ENCODE measurements at regions not wholly inside any gene's neighbourhood (a gene's known extent, or its start where the extent isn't known, plus 50 kb on each side); places are given as distances from the start of the nearest gene placed in this dataset.

DNA sequence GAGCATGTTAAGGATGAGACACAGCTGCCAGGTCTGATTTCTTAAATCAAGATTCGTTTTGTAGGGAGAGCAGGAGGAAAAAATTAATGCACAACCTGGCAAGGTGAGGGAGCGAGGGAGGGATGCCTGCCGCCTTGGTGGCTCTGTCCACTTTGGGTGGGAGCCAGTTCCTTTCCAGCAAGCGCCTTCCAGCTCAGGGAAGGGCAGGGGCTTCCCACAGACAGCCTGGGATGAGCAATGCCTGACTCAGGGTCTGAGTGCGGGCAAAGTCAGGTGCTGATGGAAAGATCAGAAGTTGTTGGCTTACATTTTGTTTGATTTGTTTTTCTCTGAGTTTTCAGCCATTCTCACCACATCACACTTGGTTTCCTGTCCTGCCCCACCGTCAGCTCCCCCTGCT is 220.7 kb downstream of the ENGASE start:
- TF ChIP-seq, protein P1, sequence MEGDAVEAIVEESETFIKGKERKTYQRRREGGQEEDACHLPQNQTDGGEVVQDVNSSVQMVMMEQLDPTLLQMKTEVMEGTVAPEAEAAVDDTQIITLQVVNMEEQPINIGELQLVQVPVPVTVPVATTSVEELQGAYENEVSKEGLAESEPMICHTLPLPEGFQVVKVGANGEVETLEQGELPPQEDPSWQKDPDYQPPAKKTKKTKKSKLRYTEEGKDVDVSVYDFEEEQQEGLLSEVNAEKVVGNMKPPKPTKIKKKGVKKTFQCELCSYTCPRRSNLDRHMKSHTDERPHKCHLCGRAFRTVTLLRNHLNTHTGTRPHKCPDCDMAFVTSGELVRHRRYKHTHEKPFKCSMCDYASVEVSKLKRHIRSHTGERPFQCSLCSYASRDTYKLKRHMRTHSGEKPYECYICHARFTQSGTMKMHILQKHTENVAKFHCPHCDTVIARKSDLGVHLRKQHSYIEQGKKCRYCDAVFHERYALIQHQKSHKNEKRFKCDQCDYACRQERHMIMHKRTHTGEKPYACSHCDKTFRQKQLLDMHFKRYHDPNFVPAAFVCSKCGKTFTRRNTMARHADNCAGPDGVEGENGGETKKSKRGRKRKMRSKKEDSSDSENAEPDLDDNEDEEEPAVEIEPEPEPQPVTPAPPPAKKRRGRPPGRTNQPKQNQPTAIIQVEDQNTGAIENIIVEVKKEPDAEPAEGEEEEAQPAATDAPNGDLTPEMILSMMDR (IDR thresholded peaks at IDR 0.05), result no peak
- TF ChIP-seq EP300 (IDR thresholded peaks at IDR 0.05) (no peak), POLR2A (IDR thresholded peaks at IDR 0.05) (no peak)

All from tibial nerve (tissue), 4 donors.